ENCODE measurements at regions not wholly inside any gene's neighbourhood (a gene's known extent, or its start where the extent isn't known, plus 50 kb on each side); places are given as distances from the start of the nearest gene placed in this dataset.
A peak's percentile ranks its signal among the peaks of the same experiment; 100 is the strongest.

DNA sequence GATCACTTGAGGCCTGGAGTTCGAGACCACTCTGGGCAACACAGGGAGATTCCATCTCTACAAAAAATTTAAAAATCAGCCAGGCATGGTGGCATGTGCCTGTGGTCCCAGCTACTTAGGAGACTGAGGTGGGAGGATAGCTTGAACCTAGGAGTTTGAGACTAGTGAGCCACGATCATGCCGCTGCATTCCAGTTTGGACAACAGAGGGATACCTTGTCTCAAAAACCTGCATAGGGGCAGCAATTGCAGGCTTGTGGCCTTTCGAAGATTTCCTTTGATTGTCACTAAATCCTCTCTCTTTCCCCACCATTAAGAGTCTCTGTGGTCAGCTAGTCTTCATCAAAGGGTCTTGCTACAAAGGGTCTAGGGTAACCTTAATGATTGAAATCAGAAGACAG is 60.3 kb downstream of the UTRN start:
- Mint-ChIP-seq H3K9me3 (no peaks in the 10 kb centered on the region), H3K27ac (no peak overlapping the region), H3K27me3 (ENCODE audit: low read depth) (no peaks in the 10 kb centered on the region), H3K4me1 (peaks cover 31% of the 10 kb centered on the region), H3K4me3 (no peak overlapping the region), H3K36me3 (ENCODE audit: low read depth) (no peaks in the 10 kb centered on the region)
- TF ChIP-seq, protein P1, sequence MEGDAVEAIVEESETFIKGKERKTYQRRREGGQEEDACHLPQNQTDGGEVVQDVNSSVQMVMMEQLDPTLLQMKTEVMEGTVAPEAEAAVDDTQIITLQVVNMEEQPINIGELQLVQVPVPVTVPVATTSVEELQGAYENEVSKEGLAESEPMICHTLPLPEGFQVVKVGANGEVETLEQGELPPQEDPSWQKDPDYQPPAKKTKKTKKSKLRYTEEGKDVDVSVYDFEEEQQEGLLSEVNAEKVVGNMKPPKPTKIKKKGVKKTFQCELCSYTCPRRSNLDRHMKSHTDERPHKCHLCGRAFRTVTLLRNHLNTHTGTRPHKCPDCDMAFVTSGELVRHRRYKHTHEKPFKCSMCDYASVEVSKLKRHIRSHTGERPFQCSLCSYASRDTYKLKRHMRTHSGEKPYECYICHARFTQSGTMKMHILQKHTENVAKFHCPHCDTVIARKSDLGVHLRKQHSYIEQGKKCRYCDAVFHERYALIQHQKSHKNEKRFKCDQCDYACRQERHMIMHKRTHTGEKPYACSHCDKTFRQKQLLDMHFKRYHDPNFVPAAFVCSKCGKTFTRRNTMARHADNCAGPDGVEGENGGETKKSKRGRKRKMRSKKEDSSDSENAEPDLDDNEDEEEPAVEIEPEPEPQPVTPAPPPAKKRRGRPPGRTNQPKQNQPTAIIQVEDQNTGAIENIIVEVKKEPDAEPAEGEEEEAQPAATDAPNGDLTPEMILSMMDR (IDR thresholded peaks at IDR 0.05; ENCODE audit: unreplicated experiment in 3 of 3): no peak

DNA sequence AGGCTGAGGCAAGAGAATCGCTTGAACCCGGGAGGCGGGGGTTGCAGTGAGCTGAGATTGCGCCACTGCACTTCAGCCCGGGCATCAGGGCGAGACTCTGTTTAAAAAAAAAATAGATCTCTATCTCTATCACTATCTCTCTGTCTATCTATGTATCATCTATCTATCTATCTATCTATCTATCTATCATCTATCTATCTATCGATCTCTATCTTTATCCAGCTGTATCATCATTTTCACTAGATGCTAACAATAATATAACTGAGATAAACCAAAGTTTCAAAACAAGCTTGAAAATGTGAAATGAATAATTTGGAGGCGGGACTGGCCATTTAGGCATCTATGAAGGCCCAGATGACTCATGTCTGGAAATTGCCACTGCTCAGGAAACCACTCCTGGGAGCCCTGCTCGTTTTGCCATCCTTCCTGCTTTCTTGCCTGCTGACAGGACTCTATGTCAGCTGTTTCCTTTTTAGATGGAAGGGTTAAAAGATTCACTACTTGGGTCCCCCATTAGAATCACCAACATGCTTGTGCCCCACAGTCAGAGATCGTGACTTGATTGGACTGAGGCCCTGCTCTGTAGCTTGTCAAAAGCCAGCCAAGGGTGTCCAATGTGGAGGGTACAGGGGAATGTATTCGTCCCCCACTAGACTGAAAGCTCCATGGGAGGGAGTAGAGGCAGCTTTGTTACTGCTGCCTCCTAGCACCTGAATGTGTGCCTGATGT is 61.7 kb downstream of the UTRN start:
- Mint-ChIP-seq H3K36me3 (ENCODE audit: low read depth) (no peaks in the 10 kb centered on the region), H3K4me1 (peaks cover 27% of the 10 kb centered on the region), H3K9me3 (no peaks in the 10 kb centered on the region), H3K27me3 (ENCODE audit: low read depth) (no peaks in the 10 kb centered on the region), H3K27ac (peak overlapping the region; percentile 20 to 49 (median 21)), H3K4me3 (peak overlapping the region in 1 of 3 experiments; percentile 27)
- TF ChIP-seq, protein P1 (IDR thresholded peaks at IDR 0.05; ENCODE audit: unreplicated experiment in 3 of 3): no peak

DNA sequence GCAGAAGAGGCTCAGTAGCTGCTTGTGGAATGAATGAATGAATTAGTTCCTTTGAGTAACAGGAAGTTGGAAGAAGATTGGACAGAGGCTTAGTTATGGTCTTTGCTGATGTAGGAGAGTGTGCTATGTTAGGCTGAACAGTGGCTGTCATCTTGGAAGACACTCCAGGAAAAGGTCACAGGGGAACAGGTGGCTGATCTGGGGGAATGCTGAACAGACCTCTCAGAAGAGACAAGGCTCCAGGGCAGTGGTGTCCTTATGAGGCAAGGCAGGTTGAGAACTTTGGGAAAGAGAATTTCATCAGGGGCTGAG is 62.3 kb downstream of the UTRN start:
- no peaks in the 10 kb centered on the region for H3K27me3 Mint-ChIP-seq (ENCODE audit: low read depth)
- H3K4me1 Mint-ChIP-seq: peaks cover 28% of the 10 kb centered on the region
- no peaks in the 10 kb centered on the region for H3K36me3 Mint-ChIP-seq (ENCODE audit: low read depth)
- H3K4me3 Mint-ChIP-seq: no peak overlapping the region
- H3K27ac Mint-ChIP-seq: peak overlapping the region; percentile 20 to 49 (median 21)
- no peaks in the 10 kb centered on the region for H3K9me3 Mint-ChIP-seq
- TF ChIP-seq, protein P1 (IDR thresholded peaks at IDR 0.05; ENCODE audit: unreplicated experiment in 3 of 3): no peak

DNA sequence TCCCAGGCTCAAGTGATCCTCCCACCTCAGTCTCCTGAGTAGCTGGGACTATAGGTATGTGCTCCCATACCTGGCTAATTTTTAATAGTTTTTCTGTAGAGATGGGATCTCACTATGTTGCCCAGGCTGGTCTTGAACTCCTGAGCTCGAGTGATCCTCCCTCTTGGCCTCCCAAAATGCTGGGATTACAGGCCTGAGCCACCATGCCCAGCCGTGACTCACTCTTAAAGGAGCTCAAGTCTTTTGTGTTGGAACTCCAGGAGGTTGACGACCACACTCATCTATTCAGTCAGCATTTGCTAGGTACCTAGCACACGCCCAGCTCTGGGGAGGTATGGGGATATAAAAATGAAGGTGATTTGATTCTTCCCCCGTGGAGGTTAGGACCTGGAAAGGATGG is 62.8 kb downstream of the UTRN start:
- H3K27ac Mint-ChIP-seq: peak overlapping the region; percentile 6 to 15 (median 14)
- no peak overlapping the region for H3K4me3 Mint-ChIP-seq
- TF ChIP-seq, protein P1 (IDR thresholded peaks at IDR 0.05; ENCODE audit: unreplicated experiment in 3 of 3): no peak
- no peaks in the 10 kb centered on the region for H3K27me3 Mint-ChIP-seq (ENCODE audit: low read depth)
- H3K4me1 Mint-ChIP-seq: peaks cover 28% of the 10 kb centered on the region
- no peaks in the 10 kb centered on the region for H3K9me3 Mint-ChIP-seq
- no peaks in the 10 kb centered on the region for H3K36me3 Mint-ChIP-seq (ENCODE audit: low read depth)

DNA sequence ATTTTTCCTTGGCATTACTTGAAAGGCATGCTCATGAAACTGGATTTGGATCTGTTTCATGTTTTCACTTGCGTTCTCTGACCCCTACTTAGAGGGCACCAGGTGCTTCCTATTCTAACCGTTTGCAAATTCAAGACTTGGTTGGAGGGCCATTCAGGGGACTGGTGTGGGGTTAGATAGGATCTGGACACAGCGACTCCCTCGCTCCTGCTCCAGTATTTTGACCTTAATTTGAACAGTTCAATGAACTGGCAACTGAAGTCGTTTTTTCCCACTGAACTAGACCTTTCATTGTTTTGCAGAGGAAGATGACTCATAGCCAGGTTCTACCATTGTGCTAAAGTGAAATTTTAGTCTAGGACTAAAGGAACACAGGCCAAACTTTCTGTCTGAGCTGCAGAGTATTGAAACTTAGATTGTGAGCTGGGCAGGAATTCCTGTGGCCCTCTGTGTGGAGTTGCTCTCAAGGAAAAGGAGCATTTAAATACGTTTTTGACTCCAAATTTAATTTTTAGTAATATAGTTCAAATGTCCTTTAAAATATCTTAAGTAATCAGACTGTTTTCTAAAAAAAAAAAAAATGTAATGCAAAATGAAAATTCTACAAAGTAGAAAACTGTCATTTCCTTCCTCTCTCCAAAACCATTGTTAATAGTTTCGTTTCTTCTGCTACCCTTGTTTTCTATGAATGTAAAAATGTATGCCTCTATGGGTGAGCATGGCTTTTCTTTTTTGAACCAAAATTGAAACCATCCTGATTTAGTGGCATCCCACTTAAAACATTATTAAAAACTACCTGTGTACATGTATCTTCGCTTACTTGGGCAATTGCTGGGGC is 64.8 kb downstream of the UTRN start:
- peak overlapping the region; percentile 50 to 91 (median 84) for H3K27ac Mint-ChIP-seq
- H3K27me3 Mint-ChIP-seq (ENCODE audit: low read depth): no peaks in the 10 kb centered on the region
- no peaks in the 10 kb centered on the region for H3K9me3 Mint-ChIP-seq
- no peaks in the 10 kb centered on the region for H3K36me3 Mint-ChIP-seq (ENCODE audit: low read depth)
- H3K4me3 Mint-ChIP-seq: no peak overlapping the region
- peaks cover 28% of the 10 kb centered on the region for H3K4me1 Mint-ChIP-seq
- TF ChIP-seq, protein P1 (IDR thresholded peaks at IDR 0.05; ENCODE audit: unreplicated experiment in 3 of 3): no peak

All from nephron (organoid).